ENCODE measurements at regions not wholly inside any gene's neighbourhood (a gene's known extent, or its start where the extent isn't known, plus 50 kb on each side); places are given as distances from the start of the nearest gene placed in this dataset.
"Not testable (repeated sequence)": the region's sequence is repeated elsewhere in the genome, so short reads cannot be mapped to it uniquely, and the experiment has no call there.

- no peak for DNase-seq (ENCODE audit: low read depth in 2 of 3, low spot score in 2 of 3)
Observed at GRCh38 chr13:104614361-104615145, 1548.3 kb upstream of the SLC10A2 start.

DNA sequence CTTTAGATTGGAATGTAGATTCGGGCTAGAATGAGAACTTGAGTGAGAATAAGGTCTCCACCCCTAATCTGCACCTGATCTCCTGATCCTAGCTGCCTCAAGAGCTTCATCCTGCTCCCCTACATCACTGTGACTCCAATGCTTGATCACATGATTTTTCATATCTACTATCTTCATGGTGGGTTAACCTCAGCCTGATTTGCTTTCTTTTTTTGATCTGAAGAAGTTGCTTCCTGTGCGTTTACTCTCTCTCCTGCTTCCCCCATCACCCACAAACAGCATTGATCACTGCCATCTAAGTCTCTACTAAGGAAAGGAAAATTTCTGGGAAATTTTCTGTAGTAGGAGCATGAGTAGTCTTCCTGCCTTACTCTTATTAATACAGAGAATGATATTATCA lies 1542.1 kb upstream of the SLC10A2 start:
- DNase-seq (ENCODE audit: low read depth in 2 of 3, low spot score in 2 of 3), result no peak

DNA sequence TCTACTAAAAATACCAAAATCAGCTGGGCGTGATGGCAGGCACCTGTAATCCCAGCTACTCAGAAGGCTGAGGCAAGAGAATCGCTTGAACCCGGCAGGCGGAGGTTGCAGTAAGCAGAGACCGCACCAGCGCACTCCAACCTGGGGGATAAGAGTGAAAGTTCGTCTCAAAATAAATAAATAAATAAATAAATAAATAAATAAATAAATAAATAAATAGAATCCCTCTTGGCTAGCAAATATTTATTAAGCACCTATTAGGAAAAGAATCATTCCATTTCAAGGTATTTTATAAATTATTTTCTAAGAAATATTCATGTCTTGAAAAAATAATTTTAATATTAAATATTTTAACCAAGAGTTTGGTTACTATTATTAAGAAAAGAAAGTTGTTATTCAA lies 1539.2 kb upstream of the SLC10A2 start:
- not testable (repeated sequence) for DNase-seq (ENCODE audit: low read depth in 2 of 3, low spot score in 2 of 3)

DNA sequence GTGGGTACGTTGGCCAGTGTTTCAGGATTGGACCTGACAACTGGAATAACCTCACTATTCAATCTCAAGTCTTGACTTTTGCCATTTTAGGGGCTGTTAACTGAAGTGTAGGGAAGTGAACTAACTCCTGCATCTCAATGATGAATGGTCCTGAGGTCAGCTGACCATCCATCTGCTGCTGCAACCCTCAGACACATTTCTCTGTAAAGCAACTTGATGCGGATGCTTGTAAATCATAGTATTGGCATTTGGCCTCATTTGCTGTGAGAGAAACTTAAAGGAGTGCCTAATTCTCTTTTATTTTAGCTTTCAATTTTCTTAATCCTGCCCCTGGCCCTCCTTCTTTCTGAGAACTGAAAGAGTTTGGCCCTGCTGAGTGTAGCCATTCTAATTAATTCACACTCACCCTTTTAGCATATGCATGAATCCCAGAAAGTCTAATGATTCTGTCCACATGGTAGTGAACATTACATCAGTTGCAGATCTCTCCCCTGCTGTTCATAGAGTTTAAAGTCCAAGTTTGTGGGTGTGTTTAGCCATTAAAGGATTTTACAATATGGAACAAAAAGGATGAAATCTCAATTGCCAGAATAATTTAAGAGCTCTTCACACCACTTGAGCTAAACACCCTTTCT lies 1531.4 kb upstream of the SLC10A2 start:
- DNase-seq (ENCODE audit: low read depth in 2 of 3, low spot score in 2 of 3), result no peak

- no peak for DNase-seq (ENCODE audit: low read depth in 2 of 3, low spot score in 2 of 3)
Observed at GRCh38 chr13:104595511-104595910, 1529.3 kb upstream of the SLC10A2 start.

DNA sequence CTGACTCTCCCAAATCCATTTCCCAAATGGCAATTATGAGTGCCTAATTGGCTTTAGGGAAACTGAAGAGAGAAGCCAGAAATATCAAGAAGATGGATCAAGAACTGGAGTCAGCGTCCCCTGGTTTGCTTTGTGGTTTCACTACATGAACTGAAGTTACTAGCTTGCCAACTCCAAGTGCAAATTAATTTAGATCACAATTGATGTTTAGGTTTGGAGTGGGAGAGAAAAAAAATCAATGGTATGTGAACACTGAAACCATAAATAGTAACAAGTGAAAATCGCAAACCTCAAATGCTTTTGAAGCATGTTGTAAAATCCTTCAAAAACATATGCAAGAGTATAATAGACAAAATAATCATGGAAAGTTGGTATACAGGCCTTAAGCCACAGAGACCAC lies 1528.6 kb upstream of the SLC10A2 start:
- DNase-seq (ENCODE audit: low read depth in 2 of 3, low spot score in 2 of 3), result no peak

GRCh38 chr13:104593693-104594092 lies 1527.5 kb upstream of the SLC10A2 start:
- DNase-seq (ENCODE audit: low read depth in 2 of 3, low spot score in 2 of 3), result no peak

DNA sequence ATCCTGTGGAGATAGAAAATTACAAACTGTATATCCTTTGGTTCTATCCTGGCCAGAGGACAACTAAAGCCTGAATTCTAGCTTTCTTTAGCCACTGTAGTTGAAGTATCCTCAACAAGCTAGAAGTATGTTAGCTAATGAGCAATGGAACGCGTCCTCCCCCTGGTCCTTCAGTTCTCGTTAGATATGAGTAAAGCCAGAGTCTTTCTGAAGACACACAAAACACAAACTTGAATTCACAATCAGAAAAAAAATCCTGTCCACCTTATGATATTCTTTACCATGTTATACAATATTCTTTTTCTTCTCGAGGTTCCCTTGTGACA lies 1527.0 kb upstream of the SLC10A2 start:
- DNase-seq (ENCODE audit: low read depth in 2 of 3, low spot score in 2 of 3), result no peak

DNA sequence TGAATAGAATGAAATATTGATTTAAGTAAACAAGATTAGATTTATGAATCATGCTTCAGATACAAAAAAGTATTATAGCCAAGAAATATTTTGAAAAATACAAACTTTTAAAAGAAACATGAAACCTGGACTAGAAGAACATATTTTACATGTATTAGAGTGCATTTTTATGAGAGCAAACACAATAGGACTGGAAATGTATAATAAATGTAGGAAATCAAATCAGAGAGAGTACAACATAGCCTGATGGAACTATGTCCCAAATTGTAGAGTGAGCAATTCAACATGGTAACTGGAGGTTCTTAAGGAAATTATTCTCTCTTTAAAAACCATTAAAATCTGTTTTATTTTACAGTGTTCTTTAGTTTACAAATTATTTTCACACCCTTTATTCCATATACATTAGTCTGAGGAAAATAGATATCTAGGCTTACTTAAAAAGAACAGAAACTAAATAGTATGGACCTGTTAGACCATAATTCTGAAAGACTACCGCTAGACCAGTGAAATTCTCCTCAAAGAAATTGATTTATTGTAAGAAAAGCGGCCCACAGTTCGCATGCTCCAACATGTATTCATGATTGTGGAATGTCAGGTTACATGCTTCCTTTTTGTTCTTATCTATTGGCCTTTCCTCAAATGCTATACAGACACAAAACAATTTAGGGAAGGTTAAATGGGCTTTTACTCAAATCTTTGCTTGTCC lies 1526.5 kb upstream of the SLC10A2 start:
- no peak for DNase-seq (ENCODE audit: low read depth in 2 of 3, low spot score in 2 of 3)

DNA sequence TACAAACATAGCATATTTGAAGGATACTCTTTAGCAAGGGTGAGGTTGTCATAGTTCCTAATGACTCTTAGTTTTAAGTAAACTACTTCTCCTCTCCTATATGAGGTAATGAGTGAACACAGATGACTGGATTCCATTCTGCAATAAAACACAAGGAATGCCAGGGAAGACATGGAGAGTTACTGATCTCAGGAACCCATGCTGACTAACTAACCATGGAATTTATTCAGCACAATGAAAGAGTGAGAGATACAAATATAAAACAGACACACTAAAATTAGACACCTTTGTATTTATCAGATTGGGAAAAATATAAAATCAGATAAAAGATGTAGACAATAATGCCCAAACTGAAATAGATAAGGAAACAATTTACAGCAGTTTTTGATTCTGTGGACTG lies 1525.9 kb upstream of the SLC10A2 start:
- no peak for DNase-seq (ENCODE audit: low read depth in 2 of 3, low spot score in 2 of 3)

- DNase-seq (ENCODE audit: low read depth in 2 of 3, low spot score in 2 of 3), result no peak
Observed at GRCh38 chr13:104586051-104586746, 1520.0 kb upstream of the SLC10A2 start.

DNA sequence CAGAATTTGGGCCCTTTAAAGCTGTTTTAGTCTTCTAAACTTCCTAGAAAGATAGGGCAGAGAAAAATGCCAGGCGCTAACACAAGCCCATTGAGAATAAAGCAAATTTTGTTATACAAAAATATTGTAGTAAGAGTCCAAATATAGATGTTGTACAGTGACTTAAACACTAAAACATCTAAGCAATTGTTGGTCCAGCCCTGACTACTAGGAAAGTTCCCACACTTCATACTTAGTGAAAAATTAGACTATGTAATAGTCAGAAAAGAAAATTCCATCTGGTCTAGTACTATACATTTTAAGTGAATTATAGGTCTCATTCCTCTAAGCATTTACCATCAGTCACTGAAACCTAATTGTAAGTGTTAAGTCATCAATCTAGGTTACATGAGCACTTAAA lies 1518.3 kb upstream of the SLC10A2 start:
- DNase-seq (ENCODE audit: low read depth in 2 of 3, low spot score in 2 of 3), result no peak

DNA sequence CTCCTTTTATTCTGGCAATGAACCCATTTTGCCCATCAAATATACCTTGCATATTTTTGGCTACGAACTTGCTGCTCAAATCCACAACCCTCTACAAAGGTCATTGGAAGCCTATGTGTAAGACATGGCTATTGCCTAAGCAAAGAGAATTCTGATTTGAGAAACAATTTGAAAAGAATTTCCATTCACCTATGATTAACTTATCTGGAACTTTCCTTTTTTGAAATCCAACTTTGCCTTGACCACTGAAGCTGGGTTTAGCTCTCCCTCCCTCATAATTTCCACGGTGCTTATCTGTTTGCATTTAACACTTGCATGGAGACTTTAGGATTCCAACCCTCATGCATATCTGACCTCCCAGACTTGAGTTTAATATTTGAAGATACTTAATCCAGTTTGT lies 1514.7 kb upstream of the SLC10A2 start:
- DNase-seq (ENCODE audit: low read depth in 2 of 3, low spot score in 2 of 3), result no peak

DNA sequence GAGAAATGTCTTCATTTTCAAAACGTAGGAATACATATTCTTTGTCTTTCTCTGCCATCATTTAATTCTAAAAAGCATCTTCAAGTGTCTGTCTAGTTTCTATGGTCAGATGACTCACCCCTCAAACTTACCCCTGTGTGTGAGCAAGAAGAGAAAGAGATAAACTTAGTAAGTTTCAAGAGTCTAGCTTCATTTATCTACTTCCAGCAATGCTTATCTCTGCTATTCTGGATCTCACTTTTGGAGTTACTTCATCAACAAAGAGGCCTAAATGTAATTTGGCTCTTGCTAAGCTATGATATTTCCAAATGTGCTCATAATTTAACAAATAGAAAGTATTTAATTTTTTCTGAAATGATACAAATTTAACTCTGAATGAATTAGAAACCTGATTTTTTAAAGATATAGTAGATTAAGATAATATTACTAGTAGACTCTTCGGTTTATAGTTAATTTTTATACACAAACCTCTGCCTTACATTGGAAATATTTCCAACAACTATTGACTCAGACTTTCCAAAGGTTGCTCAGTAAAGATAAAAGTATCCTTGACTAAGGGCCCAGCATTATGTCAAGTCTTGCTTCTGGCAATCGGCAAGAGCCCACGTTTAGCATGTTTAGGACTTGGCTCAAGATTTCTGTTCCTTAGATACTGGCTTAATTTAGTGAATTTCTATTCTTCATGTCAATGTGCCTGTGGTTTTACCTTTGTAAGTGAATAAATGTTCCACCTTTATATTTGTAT lies 1511.0 kb upstream of the SLC10A2 start:
- no peak for DNase-seq (ENCODE audit: low read depth in 2 of 3, low spot score in 2 of 3)

- no peak for DNase-seq (ENCODE audit: low read depth in 2 of 3, low spot score in 2 of 3)
Observed at GRCh38 chr13:104571893-104572229, 1505.6 kb upstream of the SLC10A2 start.

- DNase-seq (ENCODE audit: low read depth in 2 of 3, low spot score in 2 of 3), result no peak
Observed at GRCh38 chr13:104571161-104571892, 1505.1 kb upstream of the SLC10A2 start.

DNA sequence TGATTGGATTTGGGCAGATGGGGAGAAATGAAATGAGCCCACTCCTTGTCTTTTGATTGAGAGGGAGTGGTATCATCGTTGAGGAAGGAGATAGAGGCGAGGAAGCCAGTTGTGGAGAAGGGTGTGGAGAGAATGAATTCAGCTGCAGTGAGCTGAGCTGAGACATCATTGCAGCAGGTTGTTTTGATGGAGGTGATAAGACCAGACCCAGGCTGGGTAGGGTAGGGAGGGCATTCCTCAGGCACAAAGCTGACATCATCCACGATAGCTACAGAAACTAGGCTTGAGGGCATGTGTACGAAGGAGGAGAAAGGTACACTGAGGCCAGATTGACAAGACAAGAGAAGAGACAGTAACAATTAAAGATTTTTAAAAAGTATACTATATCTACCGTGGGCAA lies 1500.9 kb upstream of the SLC10A2 start:
- DNase-seq (ENCODE audit: low read depth in 2 of 3, low spot score in 2 of 3), result no peak

DNA sequence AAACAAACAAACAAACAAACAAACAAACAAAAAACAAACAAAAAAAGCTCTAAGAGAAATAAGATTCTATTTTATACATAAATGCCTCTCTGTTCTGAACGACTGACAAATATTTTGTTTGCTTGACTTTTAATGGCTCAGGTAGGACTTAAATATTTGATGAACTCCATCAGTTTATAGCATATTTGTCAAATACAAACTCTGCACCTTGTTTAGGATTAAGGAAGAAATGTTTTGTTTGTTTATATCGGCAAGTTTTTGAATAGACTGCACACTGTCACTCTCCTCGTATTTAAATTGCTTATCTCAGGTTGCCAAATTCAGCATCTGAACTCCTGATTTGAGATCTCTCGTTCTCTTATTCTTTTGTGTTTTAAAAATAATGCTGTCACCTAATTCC lies 1499.7 kb upstream of the SLC10A2 start:
- DNase-seq (ENCODE audit: low read depth in 2 of 3, low spot score in 2 of 3), result no peak

GRCh38 chr13:104553896-104554295 lies 1487.7 kb upstream of the SLC10A2 start:
- DNase-seq (ENCODE audit: low read depth in 2 of 3, low spot score in 2 of 3), result no peak

- no peak for DNase-seq (ENCODE audit: low read depth in 2 of 3, low spot score in 2 of 3)
Observed at GRCh38 chr13:104553186-104553585, 1487.0 kb upstream of the SLC10A2 start.

DNA sequence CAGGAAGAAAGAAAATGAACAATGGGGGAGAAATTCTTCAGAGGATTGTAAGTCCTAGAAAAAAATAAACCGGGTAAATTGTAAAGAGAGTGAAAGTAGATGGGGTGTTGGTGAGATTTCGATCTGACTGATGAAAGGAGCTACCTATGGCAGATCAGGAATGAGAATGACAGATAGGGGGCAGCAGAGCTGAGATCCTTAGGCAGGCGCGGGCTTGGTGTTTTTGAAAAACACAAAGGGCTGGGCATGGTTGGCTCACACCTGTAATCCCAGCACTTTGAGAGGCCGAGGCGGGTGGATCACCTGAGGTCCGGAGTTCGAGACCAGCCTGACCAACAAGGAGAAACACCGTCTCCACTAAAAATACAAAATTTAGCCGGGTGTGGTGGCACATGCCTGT lies 1468.6 kb upstream of the SLC10A2 start:
- no peak for DNase-seq (ENCODE audit: low read depth in 2 of 3, low spot score in 2 of 3)
